Trophoblast cell (in vitro differentiated cells and primary cell): ENCODE measurements at regions not wholly inside any gene's neighbourhood (a gene's known extent, or its start where the extent isn't known, plus 50 kb on each side); places are given as distances from the start of the nearest gene placed in this dataset.

Experiments
- DNase-seq, 2 donors: peaks; one replicate each; pipeline ENCODE4 v3.0.0-alpha.2; 2016
- H2AFZ ChIP-seq: 2 replicates; pipeline ENCODE4 v1.6.1; 2013; ENCODE audit warnings: low read length, moderate library complexity, mild to moderate bottlenecking; ENCODE audit not compliant: insufficient read depth, poor library complexity
- H2AK5ac ChIP-seq: 2 replicates; pipeline ENCODE4 v1.6.1; 2013; ENCODE audit warnings: mild to moderate bottlenecking, low read length
- H2BK120ac ChIP-seq: 2 replicates; pipeline ENCODE4 v1.6.1; 2013; ENCODE audit warnings: low read length, mild to moderate bottlenecking, moderate library complexity; ENCODE audit not compliant: insufficient read depth, poor library complexity
- H2BK12ac ChIP-seq: 2 replicates; pipeline ENCODE4 v1.6.1; 2013; ENCODE audit warnings: mild to moderate bottlenecking, low read length, moderate library complexity
- H2BK5ac ChIP-seq: 2 replicates; pipeline ENCODE4 v1.6.1; 2013; ENCODE audit warnings: low read length, low read depth, moderate library complexity, mild to moderate bottlenecking; ENCODE audit not compliant: poor library complexity
- H3K14ac ChIP-seq: 2 replicates; pipeline ENCODE4 v1.6.1; 2013; ENCODE audit warnings: mild to moderate bottlenecking, low read length
- H3K18ac ChIP-seq: 2 replicates; pipeline ENCODE4 v1.6.1; 2013; ENCODE audit warnings: mild to moderate bottlenecking, low read length
- H3K23ac ChIP-seq: 2 replicates; pipeline ENCODE4 v1.6.1; 2013; ENCODE audit warnings: low read length
- H3K27ac ChIP-seq: 2 replicates; pipeline ENCODE4 v1.5.1; 2013; ENCODE audit warnings: low read depth, mild to moderate bottlenecking, inconsistent platforms, low read length, moderate library complexity
- H3K27me3 ChIP-seq: 2 replicates; pipeline ENCODE4 v1.6.1; 2013; ENCODE audit warnings: inconsistent platforms, mild to moderate bottlenecking, low read length, moderate library complexity; ENCODE audit not compliant: insufficient read depth
- H3K36me3 ChIP-seq, 2 experiments: 1 replicate in 1 of 2; 2 replicates in 1 of 2; pipeline ENCODE4 v1.6.1; 2013; ENCODE audit warnings: low read length in 2 of 2, mild to moderate bottlenecking in 2 of 2, moderate library complexity in 1 of 2; ENCODE audit not compliant: insufficient read depth in 2 of 2, control insufficient read depth in 1 of 2
- H3K4ac ChIP-seq: 2 replicates; pipeline ENCODE4 v1.6.1; 2013; ENCODE audit warnings: low read depth, mild to moderate bottlenecking, low read length, moderate library complexity
- H3K4me1 ChIP-seq, 2 experiments: 1 replicate in 1 of 2; 2 replicates in 1 of 2; pipeline ENCODE4 v1.6.1; 2013; ENCODE audit warnings: low read length in 2 of 2, mild to moderate bottlenecking in 2 of 2, moderate library complexity in 1 of 2; ENCODE audit not compliant: insufficient read depth in 2 of 2, control insufficient read depth in 1 of 2
- H3K4me2 ChIP-seq: 2 replicates; pipeline ENCODE4 v1.6.1; 2013; ENCODE audit warnings: inconsistent platforms, mild to moderate bottlenecking, low read length, moderate library complexity
- H3K4me3 ChIP-seq: 2 replicates; pipeline ENCODE4 v1.5.1; 2013; ENCODE audit warnings: mild to moderate bottlenecking, low read depth, low read length, inconsistent platforms
- H3K79me1 ChIP-seq: one replicate; pipeline ENCODE4 v1.6.1; 2013; ENCODE audit warnings: low read length
- H3K79me2 ChIP-seq: 2 replicates; pipeline ENCODE4 v1.6.1; 2013; ENCODE audit warnings: low read length, mild to moderate bottlenecking; ENCODE audit not compliant: control insufficient read depth, insufficient read depth, poor library complexity
- H3K9ac ChIP-seq: 2 replicates; pipeline ENCODE4 v1.6.1; 2013; ENCODE audit warnings: mild to moderate bottlenecking, low read length
- H3K9me3 ChIP-seq: 2 replicates; pipeline ENCODE4 v1.6.1; 2013; ENCODE audit warnings: low read depth, mild to moderate bottlenecking, control low read depth, inconsistent platforms, low read length; ENCODE audit not compliant: insufficient read depth
- H4K12ac ChIP-seq: 2 replicates; pipeline ENCODE4 v1.6.1; 2013; ENCODE audit warnings: low read depth, mild to moderate bottlenecking, low read length, moderate library complexity
- H4K8ac ChIP-seq: 2 replicates; pipeline ENCODE4 v1.6.1; 2013; ENCODE audit warnings: low read depth, mild to moderate bottlenecking, low read length, moderate library complexity
- H4K91ac ChIP-seq: one replicate; pipeline ENCODE4 v1.6.1; 2013; ENCODE audit warnings: low read depth, mild to moderate bottlenecking, low read length, moderate library complexity
- WGBS: extraction: QIAGEN DNeasy Blood & Tissue Kit; methylation state at CpG from one replicate; pipeline ENCODE4 v1.1.7; 2013; ENCODE audit warnings: missing lambda C conversion rate; ENCODE audit not compliant: insufficient read length, insufficient coverage; ENCODE audit errors: extremely low coverage; 5-methylcytosine and 5-hydroxymethylcytosine counted together

GRCh38 chr12:126157575-126157966, 1092.3 kb downstream of the AACS start:
- Histone ChIP-seq H2BK120ac (no peak overlapping the region), H3K4me1 (no peaks in the 10 kb centered on the region), H3K18ac (no peak overlapping the region), H3K27ac (no peak overlapping the region), H4K8ac (no peak overlapping the region), H3K23ac (no peak overlapping the region), H2BK12ac (no peak overlapping the region), H2BK5ac (no peak overlapping the region), H3K79me2 (no peaks in the 10 kb centered on the region), H3K4me3 (no peak overlapping the region), H3K79me1 (no peaks in the 10 kb centered on the region), H3K4ac (no peak overlapping the region), H3K9me3 (peaks cover 2% of the 10 kb centered on the region), H3K14ac (no peak overlapping the region), H4K91ac (no peak overlapping the region), H4K12ac (no peak overlapping the region), H3K27me3 (no peaks in the 10 kb centered on the region), H2AK5ac (no peak overlapping the region), H2AFZ (no peak overlapping the region), H3K36me3 (no peaks in the 10 kb centered on the region), H3K4me2 (no peak overlapping the region), H3K9ac (no peak overlapping the region)
- WGBS = no CpG with 5 or more reads among the region's 5 CpGs
- DNase-seq = no peak

- Histone ChIP-seq H2AK5ac (no peak overlapping the region), H2BK12ac (no peak overlapping the region), H2BK120ac (no peak overlapping the region), H3K36me3 (no peaks in the 10 kb centered on the region), H3K4me3 (no peak overlapping the region), H4K91ac (no peak overlapping the region), H3K27ac (no peak overlapping the region), H3K79me1 (no peaks in the 10 kb centered on the region), H3K4ac (no peak overlapping the region), H3K9ac (no peak overlapping the region), H4K8ac (no peak overlapping the region), H3K79me2 (no peaks in the 10 kb centered on the region), H2AFZ (no peak overlapping the region), H3K4me1 (no peaks in the 10 kb centered on the region), H3K9me3 (peaks cover 4% of the 10 kb centered on the region), H3K18ac (no peak overlapping the region), H2BK5ac (no peak overlapping the region), H3K23ac (no peak overlapping the region), H3K14ac (no peak overlapping the region), H4K12ac (no peak overlapping the region), H3K4me2 (no peak overlapping the region), H3K27me3 (no peaks in the 10 kb centered on the region)
- WGBS = no CpG with 5 or more reads among the region's 5 CpGs
- DNase-seq = no peak
Measured at GRCh38 chr12:126159139-126159538, 1093.9 kb downstream of the AACS start.

GRCh38 chr12:126160912-126161311, 1095.7 kb downstream of the AACS start:
- H3K9ac ChIP-seq = no peak overlapping the region
- WGBS = no CpG with 5 or more reads among the region's 1 CpG

GRCh38 chr12:126163984-126164383, 1098.7 kb downstream of the AACS start:
- H3K4ac ChIP-seq = no peak overlapping the region
- no peak overlapping the region for H3K14ac ChIP-seq
- H4K8ac ChIP-seq = no peak overlapping the region
- no CpG with 5 or more reads among the region's 8 CpGs for WGBS
- no peaks in the 10 kb centered on the region for H3K27me3 ChIP-seq
- DNase-seq = no peak
- H2BK5ac ChIP-seq = no peak overlapping the region
- no peak overlapping the region for H3K4me2 ChIP-seq
- no peaks in the 10 kb centered on the region for H3K79me1 ChIP-seq
- no peak overlapping the region for H2AFZ ChIP-seq
- no peaks in the 10 kb centered on the region for H3K36me3 ChIP-seq
- no peak overlapping the region for H2AK5ac ChIP-seq
- H3K23ac ChIP-seq = no peak overlapping the region
- no peak overlapping the region for H3K27ac ChIP-seq
- H2BK12ac ChIP-seq = no peak overlapping the region
- no peak overlapping the region for H4K91ac ChIP-seq
- no peaks in the 10 kb centered on the region for H3K4me1 ChIP-seq
- H3K18ac ChIP-seq = no peak overlapping the region
- H3K79me2 ChIP-seq = no peaks in the 10 kb centered on the region
- H3K9me3 ChIP-seq = peaks cover 6% of the 10 kb centered on the region
- no peak overlapping the region for H3K4me3 ChIP-seq
- no peak overlapping the region for H2BK120ac ChIP-seq
- no peak overlapping the region for H4K12ac ChIP-seq
- no peak overlapping the region for H3K9ac ChIP-seq

More at GRCh38 chr12:126160912-126161311, 1095.7 kb downstream of the AACS start:
- H2BK120ac ChIP-seq = no peak overlapping the region
- H2AK5ac ChIP-seq = no peak overlapping the region
- H3K79me2 ChIP-seq = no peaks in the 10 kb centered on the region
- no peak overlapping the region for H3K4ac ChIP-seq
- H2BK12ac ChIP-seq = no peak overlapping the region
- H3K4me2 ChIP-seq = no peak overlapping the region
- H3K36me3 ChIP-seq = no peaks in the 10 kb centered on the region
- H3K27me3 ChIP-seq = no peaks in the 10 kb centered on the region
- no peak overlapping the region for H4K91ac ChIP-seq
- no peak for DNase-seq
- no peak overlapping the region for H4K8ac ChIP-seq
- H2AFZ ChIP-seq = no peak overlapping the region
- H3K18ac ChIP-seq = no peak overlapping the region
- H3K14ac ChIP-seq = no peak overlapping the region
- no peak overlapping the region for H3K27ac ChIP-seq
- H3K4me3 ChIP-seq = no peak overlapping the region
- H3K9me3 ChIP-seq = peaks cover 6% of the 10 kb centered on the region
- H2BK5ac ChIP-seq = no peak overlapping the region
- H3K4me1 ChIP-seq = no peaks in the 10 kb centered on the region
- no peaks in the 10 kb centered on the region for H3K79me1 ChIP-seq
- H3K23ac ChIP-seq = no peak overlapping the region
- H4K12ac ChIP-seq = no peak overlapping the region
